ENCODE measurements at regions not wholly inside any gene's neighbourhood (a gene's known extent, or its start where the extent isn't known, plus 50 kb on each side); places are given as distances from the start of the nearest gene placed in this dataset.

GRCh38 chr12:111155521-111155920 lies 213.4 kb downstream of the PHETA1 start:
- Histone ChIP-seq H3K9me2 (replicated peaks; ENCODE audit: control insufficient read depth, low read length) (no peaks in the 10 kb centered on the region), H3K4me1 (ENCODE audit: control insufficient read depth, low read length) (no peaks in the 10 kb centered on the region), H3K4me2 (ENCODE audit: low read length) (no peak overlapping the region), H3F3A (ENCODE audit: control insufficient read depth, insufficient read depth) (no peaks in the 10 kb centered on the region), H3K36me3 (ENCODE audit: control insufficient read depth, low read length) (no peaks in the 10 kb centered on the region), H4K20me1 (ENCODE audit: control insufficient read depth, insufficient read depth, low read depth, low read length) (no peaks in the 10 kb centered on the region), H3K27ac (ENCODE audit: low read depth, low read length) (no peak overlapping the region), H3K79me2 (ENCODE audit: control insufficient read depth, low read length) (no peaks in the 10 kb centered on the region), H3K27me3 (ENCODE audit: control insufficient read depth, low read length) (peaks cover 8% of the 10 kb centered on the region; the same call in 1 of the 2 replicates), H3K4me3 (ENCODE audit: low read length) (no peak overlapping the region), H3K9me3 (ENCODE audit: control insufficient read depth, insufficient read depth, low read length) (no peaks in the 10 kb centered on the region)
- TF ChIP-seq, protein P1, sequence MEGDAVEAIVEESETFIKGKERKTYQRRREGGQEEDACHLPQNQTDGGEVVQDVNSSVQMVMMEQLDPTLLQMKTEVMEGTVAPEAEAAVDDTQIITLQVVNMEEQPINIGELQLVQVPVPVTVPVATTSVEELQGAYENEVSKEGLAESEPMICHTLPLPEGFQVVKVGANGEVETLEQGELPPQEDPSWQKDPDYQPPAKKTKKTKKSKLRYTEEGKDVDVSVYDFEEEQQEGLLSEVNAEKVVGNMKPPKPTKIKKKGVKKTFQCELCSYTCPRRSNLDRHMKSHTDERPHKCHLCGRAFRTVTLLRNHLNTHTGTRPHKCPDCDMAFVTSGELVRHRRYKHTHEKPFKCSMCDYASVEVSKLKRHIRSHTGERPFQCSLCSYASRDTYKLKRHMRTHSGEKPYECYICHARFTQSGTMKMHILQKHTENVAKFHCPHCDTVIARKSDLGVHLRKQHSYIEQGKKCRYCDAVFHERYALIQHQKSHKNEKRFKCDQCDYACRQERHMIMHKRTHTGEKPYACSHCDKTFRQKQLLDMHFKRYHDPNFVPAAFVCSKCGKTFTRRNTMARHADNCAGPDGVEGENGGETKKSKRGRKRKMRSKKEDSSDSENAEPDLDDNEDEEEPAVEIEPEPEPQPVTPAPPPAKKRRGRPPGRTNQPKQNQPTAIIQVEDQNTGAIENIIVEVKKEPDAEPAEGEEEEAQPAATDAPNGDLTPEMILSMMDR (IDR thresholded peaks at IDR 0.05; ENCODE audit: low read depth, low read length, poor library complexity, severe bottlenecking), result no peak
- no peak for TF ChIP-seq EZH2phosphoT487 (IDR thresholded peaks at IDR 0.05; ENCODE audit: borderline replicate concordance, low read length)

DNA sequence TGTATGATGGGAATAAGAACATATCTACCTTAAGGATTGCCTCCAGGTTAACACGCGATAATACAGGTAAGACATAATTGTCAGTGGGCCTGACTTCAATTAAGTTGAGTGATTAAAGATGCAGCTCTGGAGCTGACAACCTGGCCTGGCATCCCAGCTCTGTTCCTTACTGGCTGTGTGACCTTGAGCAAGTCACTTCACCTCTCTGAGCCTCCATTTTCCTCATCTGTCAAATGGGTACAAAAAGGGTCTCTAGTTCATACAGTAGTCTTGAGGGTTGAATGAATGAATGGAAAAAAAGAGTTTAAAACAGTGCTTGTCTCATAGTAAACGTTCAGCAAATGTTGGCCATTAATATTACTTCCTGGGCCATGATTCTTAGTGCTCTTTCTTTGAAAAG lies 213.9 kb downstream of the PHETA1 start:
- no peaks in the 10 kb centered on the region for H3K4me1 ChIP-seq (ENCODE audit: control insufficient read depth, low read length)
- peaks cover 13% of the 10 kb centered on the region for H3K27me3 ChIP-seq (ENCODE audit: control insufficient read depth, low read length)
- no peaks in the 10 kb centered on the region for H3K36me3 ChIP-seq (ENCODE audit: control insufficient read depth, low read length)
- H3K79me2 ChIP-seq (ENCODE audit: control insufficient read depth, low read length), result no peaks in the 10 kb centered on the region
- H4K20me1 ChIP-seq (ENCODE audit: control insufficient read depth, insufficient read depth, low read depth, low read length), result no peaks in the 10 kb centered on the region
- no peaks in the 10 kb centered on the region for H3F3A ChIP-seq (ENCODE audit: control insufficient read depth, insufficient read depth)
- no peak overlapping the region for H3K4me2 ChIP-seq (ENCODE audit: low read length)
- H3K4me3 ChIP-seq (ENCODE audit: low read length), result no peak overlapping the region
- H3K9me2 ChIP-seq (replicated peaks; ENCODE audit: control insufficient read depth, low read length), result no peaks in the 10 kb centered on the region
- TF ChIP-seq, protein P1 (IDR thresholded peaks at IDR 0.05; ENCODE audit: low read depth, low read length, poor library complexity, severe bottlenecking), result no peak
- no peak for TF ChIP-seq EZH2phosphoT487 (IDR thresholded peaks at IDR 0.05; ENCODE audit: borderline replicate concordance, low read length)
- no peaks in the 10 kb centered on the region for H3K9me3 ChIP-seq (ENCODE audit: control insufficient read depth, insufficient read depth, low read length)
- H3K27ac ChIP-seq (ENCODE audit: low read depth, low read length), result no peak overlapping the region

GRCh38 chr12:111154147-111154834 lies 214.6 kb downstream of the PHETA1 start:
- TF ChIP-seq, protein P1 (IDR thresholded peaks at IDR 0.05; ENCODE audit: low read depth, low read length, poor library complexity, severe bottlenecking), result no peak
- TF ChIP-seq EZH2phosphoT487 (IDR thresholded peaks at IDR 0.05; ENCODE audit: borderline replicate concordance, low read length), result no peak
- H3K9me2 ChIP-seq (replicated peaks; ENCODE audit: control insufficient read depth, low read length), result no peaks in the 10 kb centered on the region
- no peak overlapping the region for H3K4me3 ChIP-seq (ENCODE audit: low read length)
- no peaks in the 10 kb centered on the region for H3K9me3 ChIP-seq (ENCODE audit: control insufficient read depth, insufficient read depth, low read length)
- no peaks in the 10 kb centered on the region for H3K4me1 ChIP-seq (ENCODE audit: control insufficient read depth, low read length)
- no peaks in the 10 kb centered on the region for H3K79me2 ChIP-seq (ENCODE audit: control insufficient read depth, low read length)
- H3F3A ChIP-seq (ENCODE audit: control insufficient read depth, insufficient read depth), result no peaks in the 10 kb centered on the region
- H4K20me1 ChIP-seq (ENCODE audit: control insufficient read depth, insufficient read depth, low read depth, low read length), result no peaks in the 10 kb centered on the region
- H3K36me3 ChIP-seq (ENCODE audit: control insufficient read depth, low read length), result no peaks in the 10 kb centered on the region
- H3K27me3 ChIP-seq (ENCODE audit: control insufficient read depth, low read length), result peaks cover 20% of the 10 kb centered on the region
- H3K27ac ChIP-seq (ENCODE audit: low read depth, low read length), result no peak overlapping the region
- no peak overlapping the region for H3K4me2 ChIP-seq (ENCODE audit: low read length)
